IPS-18c (cell line): ENCODE measurements at regions not wholly inside any gene's neighbourhood (a gene's known extent, or its start where the extent isn't known, plus 50 kb on each side); places are given as distances from the start of the nearest gene placed in this dataset.
"Not testable (repeated sequence)": the region's sequence is repeated elsewhere in the genome, so short reads cannot be mapped to it uniquely, and the experiment has no call there.

Experiments
- H3K4me3 ChIP-seq: 2 replicates; pipeline ENCODE4 v1.7.0; 2013; ENCODE audit warnings: low read depth, mild to moderate bottlenecking, low read length, moderate library complexity; ENCODE audit not compliant: insufficient read depth
- H3K9me3 ChIP-seq: one replicate; pipeline ENCODE4 v1.6.1; 2013; ENCODE audit warnings: mild to moderate bottlenecking, low read length, moderate library complexity; ENCODE audit not compliant: control insufficient read depth, insufficient read depth

GRCh38 chr6:165183496-165184140 lies 125.8 kb downstream of the C6orf118 start:
- H3K4me3 ChIP-seq: no peak overlapping the region
- H3K9me3 ChIP-seq: no peaks in the 10 kb centered on the region

GRCh38 chr6:165183071-165183470 lies 126.3 kb downstream of the C6orf118 start:
- Histone ChIP-seq H3K4me3 (no peak overlapping the region), H3K9me3 (no peaks in the 10 kb centered on the region)

- Histone ChIP-seq H3K4me3 (no peak overlapping the region), H3K9me3 (no peaks in the 10 kb centered on the region)
These were observed 127.4 kb downstream of the C6orf118 start for GRCh38 chr6:165181951-165182414.

GRCh38 chr6:165178056-165178455 lies 131.3 kb downstream of the C6orf118 start:
- H3K9me3 ChIP-seq: no peaks in the 10 kb centered on the region
- no peak overlapping the region for H3K4me3 ChIP-seq

DNA sequence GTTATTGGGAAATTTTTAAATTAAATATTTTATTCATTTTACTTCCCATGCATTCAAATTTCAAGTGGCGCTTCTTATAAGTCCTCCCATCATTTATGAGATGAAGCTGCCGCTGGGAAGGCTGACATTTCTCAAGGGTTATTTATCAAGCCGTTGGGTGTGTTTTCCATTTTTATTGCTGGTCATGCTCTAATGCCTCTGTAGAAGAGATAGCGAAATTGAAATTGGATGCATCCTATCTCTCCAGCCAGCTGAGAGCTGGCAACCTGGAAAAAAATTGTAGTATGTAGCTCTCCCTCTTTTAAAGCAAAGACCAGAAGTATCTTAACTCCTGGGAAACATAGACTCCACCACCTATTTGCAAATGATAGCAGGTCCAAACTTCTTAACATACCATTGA lies 135.9 kb downstream of the C6orf118 start:
- no peaks in the 10 kb centered on the region for H3K9me3 ChIP-seq
- H3K4me3 ChIP-seq: no peak overlapping the region

- H3K4me3 ChIP-seq: no peak overlapping the region
- no peaks in the 10 kb centered on the region for H3K9me3 ChIP-seq
These were observed 141.5 kb downstream of the C6orf118 start for GRCh38 chr6:165167861-165168260.

DNA sequence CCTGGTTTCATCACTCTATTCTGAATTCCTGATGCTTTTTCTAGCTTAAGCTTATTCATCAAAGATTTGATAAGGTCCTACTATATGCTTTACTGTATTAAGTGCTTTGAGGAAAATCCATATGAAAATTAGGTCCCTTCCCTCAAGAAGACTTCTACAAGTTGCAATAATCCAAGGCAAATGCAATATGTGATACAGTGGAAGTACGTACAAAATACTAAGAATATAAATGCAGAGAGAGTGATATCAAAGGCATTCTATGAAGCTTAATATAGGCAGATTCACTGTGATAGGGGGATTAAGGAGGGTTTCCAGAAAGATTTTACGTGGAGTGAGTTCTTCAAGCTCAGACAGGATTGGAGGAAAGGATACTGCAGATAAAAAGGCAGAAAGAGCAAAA lies 142.1 kb downstream of the C6orf118 start:
- Histone ChIP-seq H3K4me3 (no peak overlapping the region), H3K9me3 (peaks cover 3% of the 10 kb centered on the region)

DNA sequence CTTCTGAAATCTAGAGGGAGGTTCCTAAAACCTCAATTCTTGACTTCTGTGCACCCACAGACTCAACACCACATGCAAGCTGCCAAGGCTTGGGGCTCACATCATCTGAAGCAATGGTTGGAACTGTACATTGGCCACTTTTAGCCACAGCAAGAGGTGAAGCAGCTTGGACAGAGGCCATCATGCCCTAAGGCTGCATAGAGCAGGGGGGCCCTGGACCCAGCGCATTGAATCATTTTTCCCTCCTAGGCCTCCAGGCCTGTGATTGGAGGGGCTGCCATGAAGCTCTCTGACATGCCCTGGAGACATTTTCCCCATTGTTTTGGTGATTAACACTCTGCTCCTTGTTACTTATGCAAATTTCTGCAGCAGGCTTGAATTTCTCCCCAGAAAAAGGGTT lies 145.9 kb downstream of the C6orf118 start:
- Histone ChIP-seq H3K4me3 (no peak overlapping the region), H3K9me3 (peaks cover 3% of the 10 kb centered on the region)

DNA sequence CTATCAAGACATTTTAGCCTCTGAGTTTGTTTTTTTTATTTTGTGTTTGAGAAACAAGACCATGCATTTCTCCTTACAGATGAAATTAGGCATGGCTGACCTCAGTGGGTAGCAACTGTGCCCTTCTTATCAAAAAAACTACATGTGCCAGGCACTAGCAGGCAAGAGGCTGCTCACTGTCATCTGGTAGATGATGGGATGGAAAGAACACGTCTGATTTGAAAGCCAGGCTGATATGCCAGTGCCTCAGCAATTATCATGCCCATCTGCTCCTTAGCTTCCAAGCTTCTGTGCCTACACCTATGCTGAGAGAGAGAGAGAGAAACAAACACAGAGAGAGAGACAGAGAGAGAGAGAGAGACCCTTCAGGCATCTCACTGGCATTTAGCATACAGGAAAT lies 149.9 kb downstream of the C6orf118 start:
- Histone ChIP-seq H3K9me3 (peaks cover 3% of the 10 kb centered on the region), H3K4me3 (no peak overlapping the region)

DNA sequence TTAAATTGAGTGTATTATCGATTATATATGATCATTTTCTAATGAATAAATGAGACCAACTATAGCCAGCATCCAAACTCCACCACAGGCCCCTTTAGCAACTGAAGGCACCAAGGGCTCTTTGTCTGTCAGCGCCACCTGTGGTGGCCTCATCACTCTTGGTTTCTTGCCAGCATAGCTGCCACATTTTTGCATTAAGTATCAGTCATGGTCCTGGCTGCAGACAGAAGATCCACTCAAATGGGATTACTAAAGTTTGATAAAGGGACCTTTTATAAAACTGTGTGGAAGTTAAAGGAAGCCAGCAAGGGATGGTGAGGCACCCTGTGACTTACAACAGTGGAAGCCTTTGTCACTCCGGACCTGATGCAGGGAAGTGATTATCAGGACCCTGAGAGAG lies 162.9 kb downstream of the C6orf118 start:
- no peak overlapping the region for H3K4me3 ChIP-seq
- H3K9me3 ChIP-seq: no peaks in the 10 kb centered on the region

- no peak overlapping the region for H3K4me3 ChIP-seq
These were observed 173.5 kb downstream of the C6orf118 start for GRCh38 chr6:165135889-165136288.

GRCh38 chr6:165129086-165129485 lies 180.3 kb downstream of the C6orf118 start:
- H3K4me3 ChIP-seq: no peak overlapping the region
- no peaks in the 10 kb centered on the region for H3K9me3 ChIP-seq

More at GRCh38 chr6:165135889-165136288, 173.5 kb downstream of the C6orf118 start:
- H3K9me3 ChIP-seq: peaks cover 3% of the 10 kb centered on the region

- H3K9me3 ChIP-seq, H3K4me3 ChIP-seq: not testable (repeated sequence)
These were observed 181.7 kb downstream of the C6orf118 start for GRCh38 chr6:165127743-165128142.

- H3K4me3 ChIP-seq, H3K9me3 ChIP-seq: not testable (repeated sequence)
These were observed 184.7 kb downstream of the C6orf118 start for GRCh38 chr6:165124681-165125080.

DNA sequence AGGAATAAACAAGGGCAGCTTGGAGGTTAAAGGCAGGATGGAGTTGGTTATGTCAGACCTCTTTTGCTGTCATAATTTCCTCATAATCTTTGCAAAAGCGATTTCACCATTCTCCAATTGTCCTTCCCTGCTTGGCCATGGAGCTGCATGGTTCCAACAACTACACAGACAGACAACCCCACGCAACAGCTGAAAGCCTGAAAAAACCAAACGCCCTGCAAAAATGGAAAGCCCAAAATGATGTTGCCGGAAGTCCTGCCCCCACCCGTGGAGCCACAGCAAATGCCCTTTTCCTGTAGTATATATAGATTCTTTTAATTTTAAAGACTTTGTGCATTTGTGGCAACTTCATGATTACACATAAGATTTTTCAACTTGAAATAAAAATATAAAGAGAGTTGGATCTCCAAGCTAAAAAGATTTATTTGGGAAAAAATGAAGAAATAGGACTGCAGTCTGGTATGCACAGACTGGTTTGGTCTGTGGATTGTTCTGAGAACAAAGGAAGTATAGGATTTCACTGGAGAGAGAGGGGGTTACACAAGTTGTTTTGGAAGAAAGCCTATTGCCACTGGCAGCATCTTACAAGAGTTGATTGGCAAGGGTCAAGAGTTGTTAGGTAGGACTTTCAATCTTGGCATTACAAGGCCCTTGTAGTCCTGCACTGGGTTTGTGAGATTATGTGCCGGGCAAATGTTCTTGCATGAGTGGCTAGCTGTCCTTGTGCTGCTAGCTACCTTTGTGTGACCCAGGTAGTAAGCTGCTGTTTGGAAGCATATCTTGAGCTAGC lies 190.0 kb downstream of the C6orf118 start:
- Histone ChIP-seq H3K4me3 (no peak overlapping the region), H3K9me3 (no peaks in the 10 kb centered on the region)

DNA sequence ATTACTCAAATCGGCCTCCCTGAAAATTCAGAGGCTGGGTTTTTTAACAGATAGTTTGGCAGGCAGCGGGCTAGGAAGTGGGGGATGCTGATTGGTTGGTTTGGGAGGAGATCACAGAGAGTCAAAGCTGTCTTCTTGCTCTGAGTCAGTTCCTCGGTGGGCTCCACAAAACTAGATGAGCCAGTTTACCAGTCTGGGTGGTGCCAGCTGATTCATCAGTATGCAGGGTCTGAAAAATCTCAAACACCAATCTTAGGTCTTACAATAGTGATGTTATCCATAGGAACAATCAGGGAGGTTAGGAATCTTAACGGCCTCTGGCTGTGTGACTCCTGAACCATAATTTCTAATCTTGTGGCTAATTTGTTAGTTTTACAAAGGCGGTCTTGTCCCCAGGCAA lies 190.7 kb downstream of the C6orf118 start:
- no peaks in the 10 kb centered on the region for H3K9me3 ChIP-seq
- no peak overlapping the region for H3K4me3 ChIP-seq

GRCh38 chr6:165117806-165118205 lies 191.6 kb downstream of the C6orf118 start:
- H3K9me3 ChIP-seq: no peaks in the 10 kb centered on the region
- H3K4me3 ChIP-seq: no peak overlapping the region

DNA sequence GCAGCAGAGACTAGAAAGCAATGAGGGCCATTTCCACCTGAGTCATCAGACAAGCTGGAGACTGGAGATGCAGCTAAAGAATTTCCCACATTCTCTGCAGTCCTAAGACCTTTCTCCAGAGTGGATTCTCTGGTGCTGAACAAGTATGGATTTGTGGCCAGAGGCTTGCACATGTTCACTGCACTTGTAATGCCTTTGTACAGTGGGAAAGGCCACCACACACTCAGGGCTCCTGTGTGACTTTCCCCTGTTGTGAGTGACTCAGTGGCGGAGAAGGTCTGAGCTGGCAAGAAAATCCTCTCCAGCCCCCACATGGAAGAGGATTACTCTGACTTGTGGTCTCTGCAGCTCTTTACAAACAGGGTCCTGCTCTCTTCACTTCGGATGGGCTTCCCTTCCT lies 192.3 kb downstream of the C6orf118 start:
- Histone ChIP-seq H3K9me3 (no peaks in the 10 kb centered on the region), H3K4me3 (no peak overlapping the region)
